ENCODE measurements at regions not wholly inside any gene's neighbourhood (a gene's known extent, or its start where the extent isn't known, plus 50 kb on each side); places are given as distances from the start of the nearest gene placed in this dataset.

DNA sequence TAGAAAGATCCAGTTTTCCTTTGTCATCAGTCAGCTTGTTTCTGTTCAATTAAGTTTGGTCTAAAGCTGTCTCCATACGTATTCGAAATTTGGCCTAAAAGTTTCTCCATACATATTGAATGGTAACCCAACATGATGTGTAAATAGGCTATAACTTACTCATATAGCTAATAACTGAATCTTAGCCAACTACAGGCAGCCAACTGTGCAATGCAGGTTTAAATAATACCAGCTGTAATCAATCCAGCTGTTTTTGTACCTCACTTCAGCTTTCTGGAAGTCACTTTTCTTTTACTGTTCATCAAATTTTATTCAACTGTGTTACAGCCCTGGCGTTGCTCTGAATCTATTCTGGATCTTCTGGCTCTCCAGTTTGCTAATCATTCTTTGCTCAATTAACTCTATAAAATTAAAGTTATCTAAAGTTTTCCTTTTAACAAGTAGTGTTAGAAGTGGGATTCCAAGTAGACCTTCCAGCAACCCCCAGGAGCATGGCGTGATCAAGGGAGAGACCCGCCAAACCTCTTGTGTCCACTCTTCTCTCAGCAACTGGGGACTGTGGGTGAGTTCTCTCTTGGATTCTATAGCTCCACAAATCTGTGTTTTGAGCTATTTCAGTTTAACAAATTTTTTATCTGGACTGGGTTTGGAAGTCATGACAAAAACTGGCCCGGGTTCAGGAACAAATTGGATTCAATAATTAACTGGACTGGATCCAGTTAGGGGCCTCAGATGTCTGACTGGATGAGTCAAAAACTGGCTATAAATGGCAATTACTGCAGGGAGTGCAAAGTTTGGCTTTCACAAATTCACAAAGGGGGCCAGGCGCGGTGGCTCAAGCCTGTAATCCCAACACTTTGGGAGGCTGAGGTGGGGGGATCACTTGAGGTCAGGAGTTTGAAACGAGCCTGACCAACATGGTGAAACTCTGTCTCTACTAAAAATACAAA lies 329.7 kb upstream of the ST6GAL2 start:
- H3K4me3 Mint-ChIP-seq (ENCODE audit: unreplicated experiment), result no peak overlapping the region
- BruUV-seq (replicated peaks), result no TSS peak
- peaks cover 3% of the 10 kb centered on the region for H3K27me3 Mint-ChIP-seq (ENCODE audit: insufficient read depth, unreplicated experiment)
- ChIA-PET CTCF (no interaction called here), POLR2A (no interaction called here)
- H3K4me3 ChIP-seq (ENCODE audit: low read depth, low read length), result no peak overlapping the region
- H3K4me1 Mint-ChIP-seq (ENCODE audit: low read depth, unreplicated experiment), result no peaks in the 10 kb centered on the region
- intact Hi-C loops (cut with micrococcal nuclease; ENCODE audit: unreplicated experiment), result no loop called here
- H3K36me3 ChIP-seq (ENCODE audit: control insufficient read depth, insufficient read depth, low read length), result no peaks in the 10 kb centered on the region
- no peak for DNase-seq
- no peaks in the 10 kb centered on the region for H3K36me3 Mint-ChIP-seq (ENCODE audit: insufficient read depth, unreplicated experiment)
- no peak overlapping the region for H3K27ac Mint-ChIP-seq (ENCODE audit: unreplicated experiment)
- no peaks in the 10 kb centered on the region for H3K9me3 ChIP-seq
- no peaks in the 10 kb centered on the region for H3K9me3 Mint-ChIP-seq (ENCODE audit: unreplicated experiment)
- no peaks in the 10 kb centered on the region for H3K27me3 ChIP-seq (replicated peaks; ENCODE audit: control insufficient read depth, insufficient read depth, low read length)
- TF ChIP-seq, protein P1, sequence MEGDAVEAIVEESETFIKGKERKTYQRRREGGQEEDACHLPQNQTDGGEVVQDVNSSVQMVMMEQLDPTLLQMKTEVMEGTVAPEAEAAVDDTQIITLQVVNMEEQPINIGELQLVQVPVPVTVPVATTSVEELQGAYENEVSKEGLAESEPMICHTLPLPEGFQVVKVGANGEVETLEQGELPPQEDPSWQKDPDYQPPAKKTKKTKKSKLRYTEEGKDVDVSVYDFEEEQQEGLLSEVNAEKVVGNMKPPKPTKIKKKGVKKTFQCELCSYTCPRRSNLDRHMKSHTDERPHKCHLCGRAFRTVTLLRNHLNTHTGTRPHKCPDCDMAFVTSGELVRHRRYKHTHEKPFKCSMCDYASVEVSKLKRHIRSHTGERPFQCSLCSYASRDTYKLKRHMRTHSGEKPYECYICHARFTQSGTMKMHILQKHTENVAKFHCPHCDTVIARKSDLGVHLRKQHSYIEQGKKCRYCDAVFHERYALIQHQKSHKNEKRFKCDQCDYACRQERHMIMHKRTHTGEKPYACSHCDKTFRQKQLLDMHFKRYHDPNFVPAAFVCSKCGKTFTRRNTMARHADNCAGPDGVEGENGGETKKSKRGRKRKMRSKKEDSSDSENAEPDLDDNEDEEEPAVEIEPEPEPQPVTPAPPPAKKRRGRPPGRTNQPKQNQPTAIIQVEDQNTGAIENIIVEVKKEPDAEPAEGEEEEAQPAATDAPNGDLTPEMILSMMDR (IDR thresholded peaks at IDR 0.05; ENCODE audit: insufficient read depth in 1 of 2, low read depth in 1 of 2, low read length in 1 of 2, severe bottlenecking in 1 of 2, unreplicated experiment in 1 of 2), result no peak
- no peaks in the 10 kb centered on the region for H3K4me1 ChIP-seq

DNA sequence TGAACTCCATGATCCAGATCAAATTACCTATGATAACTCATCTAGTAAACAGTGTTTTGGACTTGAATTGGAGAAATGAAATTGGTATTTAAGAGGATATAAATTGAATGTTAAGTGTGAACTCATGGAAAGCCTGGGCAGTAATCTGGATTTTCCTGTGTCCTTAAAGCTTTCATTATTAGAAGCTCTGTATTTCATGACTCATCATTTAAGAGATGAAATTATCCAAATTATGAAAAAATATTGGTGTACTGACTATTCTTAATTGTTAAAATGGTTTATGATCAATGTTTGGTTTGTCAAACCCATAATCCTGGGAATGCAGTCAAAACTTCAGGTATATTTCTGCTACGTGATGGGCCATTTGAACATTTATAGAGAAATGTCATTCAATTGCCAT lies 332.2 kb upstream of the ST6GAL2 start:
- Histone ChIP-seq H3K4me3 (ENCODE audit: low read depth, low read length) (no peak overlapping the region), H3K9me3 (no peaks in the 10 kb centered on the region), H3K4me1 (no peaks in the 10 kb centered on the region), H3K36me3 (ENCODE audit: control insufficient read depth, insufficient read depth, low read length) (no peaks in the 10 kb centered on the region), H3K27me3 (replicated peaks; ENCODE audit: control insufficient read depth, insufficient read depth, low read length) (no peaks in the 10 kb centered on the region)
- intact Hi-C loops (cut with micrococcal nuclease; ENCODE audit: unreplicated experiment), result no loop called here
- no peak overlapping the region for H3K27ac Mint-ChIP-seq (ENCODE audit: unreplicated experiment)
- no peaks in the 10 kb centered on the region for H3K4me1 Mint-ChIP-seq (ENCODE audit: low read depth, unreplicated experiment)
- no peak for DNase-seq
- no peak overlapping the region for H3K4me3 Mint-ChIP-seq (ENCODE audit: unreplicated experiment)
- ChIA-PET POLR2A (no interaction called here), CTCF (no interaction called here)
- no TSS peak for BruUV-seq (replicated peaks)
- H3K9me3 Mint-ChIP-seq (ENCODE audit: unreplicated experiment), result no peaks in the 10 kb centered on the region
- H3K27me3 Mint-ChIP-seq (ENCODE audit: insufficient read depth, unreplicated experiment), result no peaks in the 10 kb centered on the region
- TF ChIP-seq, protein P1 (IDR thresholded peaks at IDR 0.05; ENCODE audit: insufficient read depth in 1 of 2, low read depth in 1 of 2, low read length in 1 of 2, severe bottlenecking in 1 of 2, unreplicated experiment in 1 of 2), result no peak
- H3K36me3 Mint-ChIP-seq (ENCODE audit: insufficient read depth, unreplicated experiment), result no peaks in the 10 kb centered on the region

DNA sequence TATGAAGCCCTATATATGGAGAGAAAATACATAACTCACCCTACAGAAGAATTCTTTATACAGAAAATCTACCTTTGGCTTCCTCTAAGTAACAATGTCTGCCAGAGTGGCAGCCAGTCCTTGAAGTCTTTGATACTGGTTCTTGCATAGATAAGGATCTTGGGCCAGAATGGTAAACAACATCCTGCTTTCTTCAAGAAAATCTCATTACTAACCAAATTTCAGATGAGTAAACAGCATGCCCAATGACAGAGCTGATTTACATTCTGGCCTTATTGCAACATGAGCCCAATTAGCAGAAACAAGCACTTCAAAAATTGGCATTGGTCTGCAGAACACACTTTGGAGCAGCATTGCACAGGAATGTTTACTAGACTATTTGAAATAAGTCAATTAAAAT lies 336.5 kb upstream of the ST6GAL2 start:
- no peaks in the 10 kb centered on the region for H3K4me1 Mint-ChIP-seq (ENCODE audit: low read depth, unreplicated experiment)
- H3K4me3 Mint-ChIP-seq (ENCODE audit: unreplicated experiment), result no peak overlapping the region

More for the DNA sequence above, 336.5 kb upstream of the ST6GAL2 start:
- Histone ChIP-seq H3K9me3 (no peaks in the 10 kb centered on the region), H3K36me3 (ENCODE audit: control insufficient read depth, insufficient read depth, low read length) (no peaks in the 10 kb centered on the region), H3K27me3 (replicated peaks; ENCODE audit: control insufficient read depth, insufficient read depth, low read length) (no peaks in the 10 kb centered on the region), H3K4me1 (no peaks in the 10 kb centered on the region), H3K4me3 (ENCODE audit: low read depth, low read length) (no peak overlapping the region)
- Mint-ChIP-seq H3K27me3 (ENCODE audit: insufficient read depth, unreplicated experiment) (no peaks in the 10 kb centered on the region), H3K9me3 (ENCODE audit: unreplicated experiment) (no peaks in the 10 kb centered on the region), H3K36me3 (ENCODE audit: insufficient read depth, unreplicated experiment) (no peaks in the 10 kb centered on the region), H3K27ac (ENCODE audit: unreplicated experiment) (no peak overlapping the region)
- intact Hi-C loops (cut with micrococcal nuclease; ENCODE audit: unreplicated experiment), result no loop called here
- TF ChIP-seq, protein P1 (IDR thresholded peaks at IDR 0.05; ENCODE audit: insufficient read depth in 1 of 2, low read depth in 1 of 2, low read length in 1 of 2, severe bottlenecking in 1 of 2, unreplicated experiment in 1 of 2), result no peak
- BruUV-seq (replicated peaks), result no TSS peak
- ChIA-PET POLR2A (no interaction called here), CTCF (no interaction called here)
- no peak for DNase-seq
